ENCODE measurements at regions not wholly inside any gene's neighbourhood (a gene's known extent, or its start where the extent isn't known, plus 50 kb on each side); places are given as distances from the start of the nearest gene placed in this dataset.
A peak's percentile ranks its signal among the peaks of the same experiment; 100 is the strongest.
"Not testable (repeated sequence)": the region's sequence is repeated elsewhere in the genome, so short reads cannot be mapped to it uniquely, and the experiment has no call there.

GRCh38 chr10:4902571-4903011 lies 60.6 kb upstream of the AKR1C1 start:
- ATAC-seq: no peak
- no peaks in the 10 kb centered on the region for H3K27me3 ChIP-seq (ENCODE audit: control insufficient read depth in 2 of 2, insufficient read depth in 2 of 2, low read length in 2 of 2)
- H3K4me1 Mint-ChIP-seq: peaks cover 0 to 3% (median 0%) of the 10 kb centered on the region in 7 donors
- H3K27ac Mint-ChIP-seq: peak overlapping the region in 1 of 9 donors; percentile 71
- intact Hi-C loops (cut with micrococcal nuclease): no loop called here
- H3K36me3 Mint-ChIP-seq: peaks cover 0 to 16% (median 0%) of the 10 kb centered on the region in 5 donors
- peak overlapping the region in 1 of 10 donors; percentile 65 for H3K4me3 Mint-ChIP-seq
- H3K27ac ChIP-seq (ENCODE audit: low read depth, low read length): no peak overlapping the region
- no peaks in the 10 kb centered on the region for H3K9me3 ChIP-seq (ENCODE audit: control insufficient read depth in 2 of 3, low read length in 3 of 3)
- no peaks in the 10 kb centered on the region for H3K36me3 ChIP-seq (ENCODE audit: control insufficient read depth in 2 of 3, insufficient read depth in 3 of 3, low read length in 3 of 3)
- H3K9me3 Mint-ChIP-seq: peaks cover 0 to 7% (median 2%) of the 10 kb centered on the region in 11 donors
- CTCF ChIA-PET: no interaction called here
- H3K4me3 ChIP-seq (ENCODE audit: low read length): no peak overlapping the region
- H3K27me3 Mint-ChIP-seq: peaks cover 0 to 3% (median 0%) of the 10 kb centered on the region in 5 donors
- POLR2A ChIA-PET: no interaction called here
- H3K4me1 ChIP-seq (ENCODE audit: control insufficient read depth in 2 of 2, insufficient read depth in 2 of 2, low read length in 2 of 2): no peaks in the 10 kb centered on the region
- no peak for DNase-seq

DNA sequence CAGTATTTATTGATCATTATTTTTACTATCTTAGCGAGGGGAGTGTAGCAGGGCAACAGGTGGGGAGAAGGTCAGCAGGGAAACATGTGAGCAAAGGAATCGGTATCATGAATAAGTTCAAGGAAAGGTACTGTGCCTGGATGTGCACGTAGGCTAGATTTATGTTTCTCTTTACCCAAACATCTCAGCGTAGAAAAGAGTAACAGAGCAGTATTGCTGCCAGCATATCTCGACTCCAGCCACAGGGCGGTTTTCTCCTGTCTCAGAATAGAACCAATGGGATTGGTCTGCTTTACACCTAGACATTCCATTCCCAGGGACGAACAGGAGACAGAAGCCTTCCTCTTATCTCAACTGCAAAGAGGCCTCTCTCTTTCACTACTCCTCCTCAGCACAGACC lies 60.1 kb upstream of the AKR1C1 start:
- H3K9me3 Mint-ChIP-seq; CTCF ChIA-PET; H3K4me3 ChIP-seq (ENCODE audit: low read length); intact Hi-C loops (cut with micrococcal nuclease); H3K27ac ChIP-seq (ENCODE audit: low read depth, low read length); POLR2A ChIA-PET; H3K36me3 ChIP-seq (ENCODE audit: control insufficient read depth in 2 of 3, insufficient read depth in 3 of 3, low read length in 3 of 3); DNase-seq; H3K27me3 Mint-ChIP-seq; H3K27me3 ChIP-seq (ENCODE audit: control insufficient read depth in 2 of 2, insufficient read depth in 2 of 2, low read length in 2 of 2); H3K4me3 Mint-ChIP-seq; H3K27ac Mint-ChIP-seq; H3K9me3 ChIP-seq (ENCODE audit: control insufficient read depth in 2 of 3, low read length in 3 of 3); H3K4me1 ChIP-seq (ENCODE audit: control insufficient read depth in 2 of 2, insufficient read depth in 2 of 2, low read length in 2 of 2); ATAC-seq; H3K4me1 Mint-ChIP-seq: not testable (repeated sequence)
- H3K36me3 Mint-ChIP-seq: peaks cover 0 to 21% (median 0%) of the 10 kb centered on the region in 5 donors

- ATAC-seq, CTCF ChIA-PET: not testable (repeated sequence)
These were observed 59.5 kb upstream of the AKR1C1 start for GRCh38 chr10:4903675-4904074.

DNA sequence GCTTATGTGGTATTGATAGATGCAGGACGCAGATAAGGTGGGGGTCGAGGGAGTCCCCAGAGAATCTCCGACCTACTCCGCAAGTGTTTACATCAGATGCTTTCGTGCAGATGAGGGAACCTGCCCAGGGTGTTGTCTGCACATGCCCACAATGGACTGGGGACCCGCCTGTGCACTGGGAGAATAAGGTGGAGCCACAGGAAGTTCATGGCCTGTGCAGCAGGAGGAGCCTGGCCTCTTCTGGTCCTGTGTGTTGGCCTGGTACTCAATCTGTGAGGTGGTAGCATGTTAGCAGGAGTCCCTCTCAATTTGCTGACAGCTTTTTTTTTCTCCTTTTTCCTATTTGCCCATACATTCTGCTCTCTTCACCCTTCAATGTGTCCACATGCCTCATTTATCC lies 54.1 kb upstream of the AKR1C1 start:
- ChIA-PET POLR2A (no interaction called here), CTCF (no interaction called here)
- Mint-ChIP-seq H3K9me3 (peaks cover 0 to 2% (median 0%) of the 10 kb centered on the region in 11 donors), H3K4me3 (no peak overlapping the region), H3K27me3 (peaks cover 0 to 11% (median 0%) of the 10 kb centered on the region in 5 donors), H3K36me3 (peaks cover 3 to 34% (median 20%) of the 10 kb centered on the region in 5 donors), H3K4me1 (no peaks in the 10 kb centered on the region), H3K27ac (no peak overlapping the region)
- no peak overlapping the region for H3K4me3 ChIP-seq (ENCODE audit: low read length)
- intact Hi-C loops (cut with micrococcal nuclease): no loop called here
- H3K36me3 ChIP-seq (ENCODE audit: control insufficient read depth in 2 of 3, insufficient read depth in 3 of 3, low read length in 3 of 3): peaks cover 0 to 8% (median 0%) of the 10 kb centered on the region in 3 experiments
- no peak overlapping the region for H3K27ac ChIP-seq (ENCODE audit: low read depth, low read length)
- no peak for DNase-seq
- H3K9me3 ChIP-seq (ENCODE audit: control insufficient read depth in 2 of 3, low read length in 3 of 3): no peaks in the 10 kb centered on the region
- no peaks in the 10 kb centered on the region for H3K27me3 ChIP-seq (ENCODE audit: control insufficient read depth in 2 of 2, insufficient read depth in 2 of 2, low read length in 2 of 2)
- ATAC-seq: no peak
- H3K4me1 ChIP-seq (ENCODE audit: control insufficient read depth in 2 of 2, insufficient read depth in 2 of 2, low read length in 2 of 2): no peaks in the 10 kb centered on the region

More at GRCh38 chr10:4903675-4904074, 59.5 kb upstream of the AKR1C1 start:
- H3K4me3 ChIP-seq (ENCODE audit: low read length); H3K27ac Mint-ChIP-seq; POLR2A ChIA-PET; H3K9me3 Mint-ChIP-seq; H3K4me3 Mint-ChIP-seq; H3K36me3 ChIP-seq (ENCODE audit: control insufficient read depth in 2 of 3, insufficient read depth in 3 of 3, low read length in 3 of 3); H3K27me3 Mint-ChIP-seq; intact Hi-C loops (cut with micrococcal nuclease); H3K4me1 Mint-ChIP-seq; H3K4me1 ChIP-seq (ENCODE audit: control insufficient read depth in 2 of 2, insufficient read depth in 2 of 2, low read length in 2 of 2); H3K27ac ChIP-seq (ENCODE audit: low read depth, low read length); H3K9me3 ChIP-seq (ENCODE audit: control insufficient read depth in 2 of 3, low read length in 3 of 3); H3K27me3 ChIP-seq (ENCODE audit: control insufficient read depth in 2 of 2, insufficient read depth in 2 of 2, low read length in 2 of 2); DNase-seq: not testable (repeated sequence)
- peaks cover 0 to 27% (median 0%) of the 10 kb centered on the region in 5 donors for H3K36me3 Mint-ChIP-seq

Data from naive thymus-derived CD4-positive, alpha-beta T cell (primary cell).